ENCODE measurements at regions not wholly inside any gene's neighbourhood (a gene's known extent, or its start where the extent isn't known, plus 50 kb on each side); places are given as distances from the start of the nearest gene placed in this dataset.

- TF ChIP-seq ZNF462 (CRISPR knock-in tag; IDR thresholded peaks at IDR 0.05): no peak
- no peak for TF ChIP-seq POLR2AphosphoS5 (IDR thresholded peaks at IDR 0.05; ENCODE audit: low read depth)
- TF ChIP-seq EZH2 (IDR thresholded peaks at IDR 0.05; ENCODE audit: low read depth, unreplicated experiment): no peak
- TF ChIP-seq JUNB (IDR thresholded peaks at IDR 0.05; ENCODE audit: unreplicated experiment): no peak
- TF ChIP-seq NANOG (IDR thresholded peaks at IDR 0.05; ENCODE audit: borderline replicate concordance): no peak
- no peak for TF ChIP-seq CTCF (conservative IDR thresholded peaks at IDR 0.05; ENCODE audit: low read depth in 2 of 2)
- TF ChIP-seq EZH2phosphoT487 (IDR thresholded peaks at IDR 0.05; ENCODE audit: unreplicated experiment): no peak
- TF ChIP-seq CREB1 (CRISPR knock-in tag; IDR thresholded peaks at IDR 0.05; ENCODE audit: low read depth): no peak
Observed at GRCh38 chrX:34294665-34295064, 162.6 kb upstream of the FAM47A start (continued).

DNA sequence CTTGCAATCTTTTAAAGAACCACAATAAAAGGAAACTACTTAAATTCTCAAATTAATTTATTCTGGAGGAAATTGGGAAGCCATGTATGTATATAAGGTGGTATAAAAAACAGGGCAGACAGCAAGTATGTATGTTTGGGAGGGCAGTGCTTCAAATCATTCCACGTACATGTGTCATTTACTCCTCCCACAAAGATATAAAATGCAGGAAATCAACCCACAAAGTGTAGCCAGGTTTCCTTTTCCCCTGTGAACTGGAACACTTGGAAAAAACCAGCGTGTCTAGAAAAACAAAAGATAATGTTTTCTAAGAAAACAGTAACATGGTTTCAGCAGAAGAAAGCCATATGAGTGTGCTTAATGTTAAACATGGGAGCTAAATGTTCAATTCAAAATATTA lies 156.7 kb upstream of the FAM47A start:
- Mint-ChIP-seq H3K4me3 (no peak overlapping the region), H3K9me3 (no peaks in the 10 kb centered on the region), H3K27ac (no peak overlapping the region; the same call in 1 of the 2 replicates), H3K27me3 (ENCODE audit: insufficient read depth, low read depth, poor library complexity) (no peaks in the 10 kb centered on the region), H3K36me3 (ENCODE audit: low read depth) (no peaks in the 10 kb centered on the region), H3K4me1 (no peaks in the 10 kb centered on the region; the same call in 2 of the 3 replicates)
- DNase-seq (ENCODE audit: low spot score) (no peak), ATAC-seq (no peak)
- Histone ChIP-seq H3K9me2 (ENCODE audit: insufficient read depth) (no peaks in the 10 kb centered on the region), H3F3A (replicated peaks; ENCODE audit: low read depth) (no peaks in the 10 kb centered on the region), H2AFZ (no peak overlapping the region), H3K27me3 (ENCODE audit: insufficient read depth) (no peaks in the 10 kb centered on the region), H3K79me2 (replicated peaks; ENCODE audit: insufficient read depth) (no peaks in the 10 kb centered on the region), H4K20me1 (replicated peaks; ENCODE audit: insufficient read depth) (no peaks in the 10 kb centered on the region), H3K4me2 (no peak overlapping the region), H3K36me3 (ENCODE audit: insufficient read depth) (no peaks in the 10 kb centered on the region), H3K27ac (ENCODE audit: low read depth) (no peak overlapping the region), H3K4me1 (ENCODE audit: insufficient read depth) (no peaks in the 10 kb centered on the region), H3K4me3 (no peak overlapping the region)
- TF ChIP-seq, protein P1, sequence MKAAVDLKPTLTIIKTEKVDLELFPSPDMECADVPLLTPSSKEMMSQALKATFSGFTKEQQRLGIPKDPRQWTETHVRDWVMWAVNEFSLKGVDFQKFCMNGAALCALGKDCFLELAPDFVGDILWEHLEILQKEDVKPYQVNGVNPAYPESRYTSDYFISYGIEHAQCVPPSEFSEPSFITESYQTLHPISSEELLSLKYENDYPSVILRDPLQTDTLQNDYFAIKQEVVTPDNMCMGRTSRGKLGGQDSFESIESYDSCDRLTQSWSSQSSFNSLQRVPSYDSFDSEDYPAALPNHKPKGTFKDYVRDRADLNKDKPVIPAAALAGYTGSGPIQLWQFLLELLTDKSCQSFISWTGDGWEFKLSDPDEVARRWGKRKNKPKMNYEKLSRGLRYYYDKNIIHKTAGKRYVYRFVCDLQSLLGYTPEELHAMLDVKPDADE (IDR thresholded peaks at IDR 0.05): no peak
- TF ChIP-seq ZNF331 (CRISPR knock-in tag; IDR thresholded peaks at IDR 0.05; ENCODE audit: low read depth) (no peak), STAT1 (IDR thresholded peaks at IDR 0.05; ENCODE audit: unreplicated experiment) (no peak)

Data from GM23338 (cell line).